GM12878 (cell line): ENCODE measurements at regions not wholly inside any gene's neighbourhood (a gene's known extent, or its start where the extent isn't known, plus 50 kb on each side); places are given as distances from the start of the nearest gene placed in this dataset.

Experiments
- ATAC-seq: fragments of 200-7000 bp; cut with Tn5 transposase; 3 replicates; pipeline ENCODE4 v1.9.1; 2020; ENCODE audit warnings: mild to moderate bottlenecking, moderate library complexity
- BruUV-seq: library from RNA; stranded (reverse); fragments of 400-500 nt; replicated peaks from 2 replicates; lab custom pipeline; 2021; lab: Mats Ljungman, UMichigan
- CTCF ChIA-PET: fragments of 300-600 bp; sonication (Branson Sonifier 250); formaldehyde crosslinking; extraction: SDS; loops from one replicate; lab custom pipeline; 2021; ENCODE audit warnings: inconsistent platforms; lab: Yijun Ruan, JAX
- POLR2A ChIA-PET: fragments of 350-600 bp; formaldehyde crosslinking; extraction: SDS; loops from one replicate; lab custom pipeline; 2021; ENCODE audit warnings: inconsistent platforms; lab: Charles Lee
- RAD21 ChIA-PET: fragments of 300-600 bp; sonication (Branson Sonifier 250); formaldehyde crosslinking; loops from one replicate; lab custom pipeline; 2023; ENCODE audit warnings: antibody characterized with exemption; ENCODE audit not compliant: unreplicated experiment; lab: Charles Lee
- SMC1A ChIA-PET: fragments of 300-600 bp; sonication (Branson Sonifier 250); formaldehyde crosslinking; loops from one replicate; lab custom pipeline; 2023; ENCODE audit not compliant: unreplicated experiment, uncharacterized antibody; lab: Charles Lee
- DNase-seq: peaks from one replicate; pipeline ENCODE4 v3.0.0-alpha.2; 2011; ENCODE audit warnings: low read depth, low spot score
- FAIRE-seq: peaks from 3 replicates; lab custom pipeline; 2011; peaks lifted over from hg19 to GRCh38; lab: Jason Lieb, UNC
- H2AFZ ChIP-seq: 2 replicates; pipeline ENCODE4 v1.6.0; 2011; ENCODE audit warnings: low read depth, low read length, control low read depth; ENCODE audit not compliant: control insufficient read depth
- H3K27ac ChIP-seq: 2 replicates; pipeline ENCODE4 v1.5.1; 2011; ENCODE audit warnings: control low read depth; ENCODE audit not compliant: control insufficient read depth, insufficient read depth
- H3K27me3 ChIP-seq, 2 experiments: replicated peaks in 1 of 2; 2 replicates each; pipeline versions ENCODE4 v1.6.0 to v1.6.1; 2011; ENCODE audit warnings: low read length in 1 of 2; ENCODE audit not compliant: control insufficient read depth in 2 of 2, insufficient read depth in 2 of 2
- H3K36me3 ChIP-seq, 2 experiments: 2 replicates each; pipeline ENCODE4 v1.5.1; 2011; ENCODE audit warnings: low read length in 1 of 2; ENCODE audit not compliant: control insufficient read depth in 2 of 2, insufficient read depth in 2 of 2
- H3K4me1 ChIP-seq: 2 replicates; pipeline ENCODE4 v1.6.1; 2011; ENCODE audit warnings: mild to moderate bottlenecking, low read length, moderate library complexity, mixed read lengths; ENCODE audit not compliant: control insufficient read depth, insufficient read depth
- H3K4me2 ChIP-seq: 2 replicates; pipeline ENCODE4 v1.6.0; 2011; ENCODE audit warnings: control low read depth; ENCODE audit not compliant: control insufficient read depth, insufficient read depth
- H3K4me3 ChIP-seq: fragments of 200-600 bp; sonication (generic); 2 replicates; pipeline ENCODE4 v1.5.1; 2016
- H3K79me2 ChIP-seq: 2 replicates; pipeline ENCODE4 v1.6.0; 2011; ENCODE audit warnings: low read length; ENCODE audit not compliant: control insufficient read depth, insufficient read depth
- H3K9ac ChIP-seq: 2 replicates; pipeline ENCODE4 v1.8.0; 2011; ENCODE audit warnings: low read length, control low read depth, mixed read lengths; ENCODE audit not compliant: control insufficient read depth, insufficient read depth
- H3K9me3 ChIP-seq: replicated peaks from 3 replicates; pipeline ENCODE4 v1.5.1; 2011; ENCODE audit warnings: mild to moderate bottlenecking, low read length; ENCODE audit not compliant: control insufficient read depth, insufficient read depth
- H4K20me1 ChIP-seq: 2 replicates; pipeline ENCODE4 v1.6.0; 2011; ENCODE audit not compliant: control insufficient read depth, insufficient read depth
- BCL11A ChIP-seq: IDR thresholded peaks from 2 replicates; pipeline ENCODE4 v1.6.1; 2011; ENCODE audit warnings: low read depth, low read length
- EZH2 ChIP-seq: IDR thresholded peaks from 2 replicates; pipeline ENCODE4 v1.6.1; 2012; ENCODE audit warnings: low read depth, mild to moderate bottlenecking, control low read depth, inconsistent platforms, low read length, borderline replicate concordance; ENCODE audit not compliant: control insufficient read depth
- HDGF ChIP-seq: fragments of 450-650 bp; IDR thresholded peaks from 2 replicates; pipeline ENCODE4 v1.6.1; 2016; ENCODE audit warnings: antibody characterized with exemption
- IKZF2 ChIP-seq, 2 experiments: fragments of 450-650 bp; IDR thresholded peaks; 2 replicates each; pipeline ENCODE4 v1.6.1; 2017; ENCODE audit warnings: mild to moderate bottlenecking in 2 of 2, moderate library complexity in 2 of 2
- JUND ChIP-seq: IDR thresholded peaks from 2 replicates; pipeline ENCODE4 v1.6.1; 2012; ENCODE audit warnings: low read depth, mild to moderate bottlenecking, low read length, improper control_type of control experiment, moderate library complexity
- NFIC ChIP-seq: IDR thresholded peaks from 2 replicates; pipeline ENCODE4 v1.6.1; 2012; ENCODE audit warnings: low read depth, mild to moderate bottlenecking, inconsistent platforms, low read length, moderate library complexity
- POLR2A ChIP-seq: IDR thresholded peaks from 2 replicates; pipeline ENCODE4 v1.6.1; 2011; ENCODE audit warnings: low read depth, mild to moderate bottlenecking, low read length
- POU2F2 ChIP-seq: IDR thresholded peaks from 3 replicates; pipeline ENCODE4 v1.6.1; 2011; ENCODE audit warnings: low read depth, mild to moderate bottlenecking, low read length, borderline replicate concordance
- PRDM15 ChIP-seq: fragments of 450-650 bp; formaldehyde crosslinking; IDR thresholded peaks from 2 replicates; pipeline ENCODE4 v1.4.0; 2020; ENCODE audit warnings: mild to moderate bottlenecking, moderate library complexity
- RB1 ChIP-seq: fragments of 450-650 bp; formaldehyde crosslinking; IDR thresholded peaks from 2 replicates; pipeline ENCODE4 v1.6.1; 2017; ENCODE audit warnings: mild to moderate bottlenecking, borderline replicate concordance
- RELA ChIP-seq: fragments of 450-650 bp; IDR thresholded peaks from 2 replicates; pipeline ENCODE4 v1.8.0; 2014; ENCODE audit warnings: borderline replicate concordance; ENCODE audit not compliant: partially characterized antibody
- RELB ChIP-seq: fragments of 450-650 bp; IDR thresholded peaks from 2 replicates; pipeline ENCODE4 v1.6.1; 2017; ENCODE audit warnings: low read depth, mild to moderate bottlenecking, moderate library complexity
- REST ChIP-seq: IDR thresholded peaks from 2 replicates; pipeline ENCODE4 v1.6.1; 2012; ENCODE audit warnings: mild to moderate bottlenecking, low read depth, low read length
- RFX5 ChIP-seq: IDR thresholded peaks from 2 replicates; pipeline ENCODE4 v1.6.1; 2011; ENCODE audit warnings: low read depth, low read length, improper control_type of control experiment
- SP1 ChIP-seq: IDR thresholded peaks from one replicate; pipeline ENCODE4 v1.6.1; 2011; ENCODE audit warnings: low read depth, low read length
- SREBF1 ChIP-seq: IDR thresholded peaks from 2 replicates; pipeline ENCODE4 v1.6.1; 2012; ENCODE audit warnings: mild to moderate bottlenecking, low read length
- STAT1 ChIP-seq: fragments of 450-650 bp; conservative IDR thresholded peaks from 2 replicates; pipeline ENCODE4 v1.6.1; 2014; ENCODE audit warnings: antibody characterized with exemption, mild to moderate bottlenecking
- TBL1XR1 ChIP-seq: IDR thresholded peaks from 2 replicates; pipeline ENCODE4 v1.6.1; 2012; ENCODE audit warnings: low read depth, low read length, improper control_type of control experiment
- WGBS: methylation state at CpG from one replicate; pipeline ENCODE4 v1.1.6; 2016; ENCODE audit warnings: low lambda C conversion rate; ENCODE audit not compliant: insufficient replicate concordance, insufficient coverage; ENCODE audit errors: missing lambda C conversion rate; 5-methylcytosine and 5-hydroxymethylcytosine counted together
- in situ Hi-C: fragments of 300-500 bp; cut with MboI; formaldehyde crosslinking; loops from 9 replicates; pipeline ENCODE4 v1.14.3; 2018; ENCODE audit warnings: mixed read lengths
- intact Hi-C: fragments of 100-400 bp; cut with micrococcal nuclease; formaldehyde crosslinking; loops from one replicate; pipeline ENCODE4 v1.14.2; 2022; ENCODE audit not compliant: unreplicated experiment

GRCh38 chrX:43008356-43008755 lies 230.4 kb upstream of the PPP1R2C start:
- RAD21 ChIA-PET: no interaction called here
- H4K20me1 ChIP-seq: no peaks in the 10 kb centered on the region
- peaks cover 7% of the 10 kb centered on the region; the same call in 1 of the 2 replicates for H3K4me1 ChIP-seq
- H3K79me2 ChIP-seq: no peaks in the 10 kb centered on the region
- intact Hi-C loops: no loop called here
- no peak overlapping the region for H2AFZ ChIP-seq
- no peak for DNase-seq
- H3K4me2 ChIP-seq: no peak overlapping the region
- FAIRE-seq: no peak
- no peaks in the 10 kb centered on the region for H3K36me3 ChIP-seq
- H3K27ac ChIP-seq: no peak overlapping the region
- H3K27me3 ChIP-seq: no peaks in the 10 kb centered on the region
- ATAC-seq: no peak
- BruUV-seq: no TSS peak
- CTCF ChIA-PET: interaction anchor here (1.0 kb wide), 1 partner anchor 10 kb away, joined by 3 read pairs; no protein-coding TSS in a partner anchor
- no peak overlapping the region for H3K4me3 ChIP-seq
- no peak overlapping the region for H3K9ac ChIP-seq
- SMC1A ChIA-PET: interaction anchor here (0.8 kb wide), 1 partner anchor 20 kb away, joined by 3 read pairs; no protein-coding TSS in a partner anchor
- no peaks in the 10 kb centered on the region for H3K9me3 ChIP-seq
- in situ Hi-C loops: no loop called here
- WGBS: 0% methylated on average over 1 of the region's 1 CpG
- POLR2A ChIA-PET: interaction anchor here (1.2 kb wide), 1 partner anchor 11 kb away, joined by 3 read pairs; no protein-coding TSS in a partner anchor
- TF ChIP-seq POU2F2: no peak
- TF ChIP-seq SP1: no peak
- TF ChIP-seq REST: no peak
- no peak for TF ChIP-seq JUND
- TF ChIP-seq BCL11A: no peak
- no peak for TF ChIP-seq NFIC
- TF ChIP-seq RFX5: no peak
- TF ChIP-seq RELA: no peak
- TF ChIP-seq IKZF2 (IDR thresholded peaks at IDR 0.05): no peak
- no peak for TF ChIP-seq EZH2
- TF ChIP-seq TBL1XR1: no peak
- TF ChIP-seq SREBF1: no peak
- TF ChIP-seq RB1: no peak
- TF ChIP-seq POLR2A: no peak
- no peak for TF ChIP-seq STAT1
- no peak for TF ChIP-seq PRDM15 (CRISPR knock-in tag)
- TF ChIP-seq RELB: no peak
- TF ChIP-seq HDGF: no peak
